B cell (primary cell): ENCODE measurements at regions not wholly inside any gene's neighbourhood (a gene's known extent, or its start where the extent isn't known, plus 50 kb on each side); places are given as distances from the start of the nearest gene placed in this dataset.

Experiments used
- EZH2 ChIP-seq: IDR thresholded peaks from 2 replicates; pipeline ENCODE4 v1.6.1; 2012; ENCODE audit warnings: borderline replicate concordance, low read depth, mild to moderate bottlenecking, moderate library complexity, low read length; ENCODE audit not compliant: insufficient read depth, poor library complexity, severe bottlenecking
- TF ChIP-seq, protein P1 (sequence below): fragments of 200-600 bp; IDR thresholded peaks from one replicate; pipeline ENCODE4 v1.8.0; 2022; ENCODE audit warnings: antibody characterized with exemption, mild to moderate bottlenecking

DNA sequence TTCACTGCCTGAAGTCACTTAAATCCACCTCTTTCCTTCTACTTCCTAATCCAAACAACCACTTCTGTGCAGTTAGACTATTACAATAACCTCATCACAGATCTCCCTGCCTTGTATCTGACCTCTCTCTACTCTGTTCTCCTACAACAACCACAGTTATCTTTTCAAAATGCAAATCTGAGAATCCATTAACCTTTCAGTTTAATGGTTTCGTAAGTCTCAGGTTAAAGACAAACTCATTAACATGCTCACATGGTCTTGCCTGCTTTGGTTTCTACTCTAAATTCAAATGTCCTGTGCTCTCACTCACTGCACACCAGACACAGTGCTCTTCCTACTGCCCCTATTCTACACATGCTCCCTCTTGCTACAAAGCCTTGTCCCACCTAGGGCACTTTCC is 406.5 kb upstream of the THBS1 start:
- no peak for TF ChIP-seq EZH2
- TF ChIP-seq, protein P1, sequence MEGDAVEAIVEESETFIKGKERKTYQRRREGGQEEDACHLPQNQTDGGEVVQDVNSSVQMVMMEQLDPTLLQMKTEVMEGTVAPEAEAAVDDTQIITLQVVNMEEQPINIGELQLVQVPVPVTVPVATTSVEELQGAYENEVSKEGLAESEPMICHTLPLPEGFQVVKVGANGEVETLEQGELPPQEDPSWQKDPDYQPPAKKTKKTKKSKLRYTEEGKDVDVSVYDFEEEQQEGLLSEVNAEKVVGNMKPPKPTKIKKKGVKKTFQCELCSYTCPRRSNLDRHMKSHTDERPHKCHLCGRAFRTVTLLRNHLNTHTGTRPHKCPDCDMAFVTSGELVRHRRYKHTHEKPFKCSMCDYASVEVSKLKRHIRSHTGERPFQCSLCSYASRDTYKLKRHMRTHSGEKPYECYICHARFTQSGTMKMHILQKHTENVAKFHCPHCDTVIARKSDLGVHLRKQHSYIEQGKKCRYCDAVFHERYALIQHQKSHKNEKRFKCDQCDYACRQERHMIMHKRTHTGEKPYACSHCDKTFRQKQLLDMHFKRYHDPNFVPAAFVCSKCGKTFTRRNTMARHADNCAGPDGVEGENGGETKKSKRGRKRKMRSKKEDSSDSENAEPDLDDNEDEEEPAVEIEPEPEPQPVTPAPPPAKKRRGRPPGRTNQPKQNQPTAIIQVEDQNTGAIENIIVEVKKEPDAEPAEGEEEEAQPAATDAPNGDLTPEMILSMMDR, result no peak
